Ovary (tissue), 3 donors: ENCODE measurements at regions not wholly inside any gene's neighbourhood (a gene's known extent, or its start where the extent isn't known, plus 50 kb on each side); places are given as distances from the start of the nearest gene placed in this dataset.

Experiments used
- CTCF ChIP-seq, 3 donors: fragments of 450-650 bp in 2 of 3; fragments of 200-600 bp in 1 of 3; IDR thresholded peaks; one replicate each; pipeline versions ENCODE4 v1.5.1 to v1.8.0; 2016 to 2022; ENCODE audit warnings: antibody characterized with exemption in 3 of 3, mild to moderate bottlenecking in 1 of 3
- POLR2A ChIP-seq: fragments of 450-650 bp; IDR thresholded peaks from one replicate; pipeline ENCODE4 v1.6.1; 2017; ENCODE audit warnings: antibody characterized with exemption, mild to moderate bottlenecking, moderate library complexity
- donor health status: DM: no; HTN: no; CAD: no.

GRCh38 chr1:80536461-80536860 is 1264.3 kb upstream of the ADGRL2 start:
- TF ChIP-seq CTCF (IDR thresholded peaks at IDR 0.05) (no peak), POLR2A (no peak)
